HCEC 1CT (cell line): ENCODE measurements at regions not wholly inside any gene's neighbourhood (a gene's known extent, or its start where the extent isn't known, plus 50 kb on each side); places are given as distances from the start of the nearest gene placed in this dataset.

Experiments
- DNase-seq: peaks from one replicate; pipeline ENCODE4 v3.0.0-alpha.2; 2017

GRCh38 chr5:144918371-144918770, 747.7 kb downstream of the KCTD16 start:
- no peak for DNase-seq

DNA sequence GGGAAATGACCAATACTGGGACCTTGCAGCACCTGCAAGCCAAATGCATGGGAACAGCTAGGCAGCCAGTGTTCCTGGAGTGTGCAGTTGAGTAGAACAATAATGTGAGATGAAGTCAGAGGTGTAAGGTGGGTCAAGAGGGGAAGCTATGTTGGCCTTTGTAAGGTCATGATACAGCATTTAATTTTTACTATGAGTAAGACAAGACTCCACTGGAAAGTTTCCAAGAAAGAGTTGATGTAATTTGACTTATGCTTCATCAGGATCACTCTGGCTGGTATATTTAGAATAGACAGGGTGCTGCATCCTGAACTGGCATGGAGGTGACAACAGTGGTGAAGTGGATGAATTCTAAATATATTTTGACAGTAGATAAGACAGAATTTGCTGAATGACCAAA, 744.8 kb downstream of the KCTD16 start:
- no peak for DNase-seq

- no peak for DNase-seq
These were observed 743.0 kb downstream of the KCTD16 start for GRCh38 chr5:144913661-144914060.

DNA sequence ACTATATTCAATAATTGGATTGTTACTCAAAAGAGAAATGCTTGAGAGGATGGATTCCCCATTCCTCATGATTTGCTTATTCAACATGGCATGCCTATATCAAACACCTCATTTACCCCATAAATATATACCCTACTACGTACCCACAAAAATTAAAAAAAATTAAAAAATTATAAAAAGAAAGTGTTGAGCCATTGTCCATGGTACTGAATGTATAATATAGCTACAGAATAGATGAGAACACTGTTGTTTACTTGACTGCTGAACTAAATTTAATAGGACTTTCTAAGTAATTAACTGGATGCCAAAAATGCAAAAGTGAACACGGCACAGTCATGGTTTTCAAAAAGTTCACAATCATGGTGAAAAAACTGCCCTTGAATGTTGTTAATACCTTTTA, 725.8 kb downstream of the KCTD16 start:
- no peak for DNase-seq

DNA sequence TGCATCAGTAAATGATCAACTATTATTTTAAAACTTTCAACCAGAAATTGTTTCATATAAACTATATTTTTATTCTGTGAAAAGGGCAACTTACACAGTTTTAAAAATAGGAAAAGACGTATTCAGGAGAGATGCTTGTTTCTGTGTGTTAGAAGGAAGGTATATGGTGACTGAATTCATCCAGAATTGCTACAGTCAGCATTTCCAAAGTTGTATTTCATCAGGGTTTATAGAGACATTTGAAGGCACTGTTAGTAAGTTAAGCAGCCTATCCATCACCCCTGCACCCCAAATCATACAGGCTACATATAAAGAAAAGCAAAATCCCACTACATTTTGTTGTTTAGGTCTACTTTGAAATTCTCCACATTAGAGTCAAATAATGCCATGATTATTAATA, 716.0 kb downstream of the KCTD16 start:
- no peak for DNase-seq

DNA sequence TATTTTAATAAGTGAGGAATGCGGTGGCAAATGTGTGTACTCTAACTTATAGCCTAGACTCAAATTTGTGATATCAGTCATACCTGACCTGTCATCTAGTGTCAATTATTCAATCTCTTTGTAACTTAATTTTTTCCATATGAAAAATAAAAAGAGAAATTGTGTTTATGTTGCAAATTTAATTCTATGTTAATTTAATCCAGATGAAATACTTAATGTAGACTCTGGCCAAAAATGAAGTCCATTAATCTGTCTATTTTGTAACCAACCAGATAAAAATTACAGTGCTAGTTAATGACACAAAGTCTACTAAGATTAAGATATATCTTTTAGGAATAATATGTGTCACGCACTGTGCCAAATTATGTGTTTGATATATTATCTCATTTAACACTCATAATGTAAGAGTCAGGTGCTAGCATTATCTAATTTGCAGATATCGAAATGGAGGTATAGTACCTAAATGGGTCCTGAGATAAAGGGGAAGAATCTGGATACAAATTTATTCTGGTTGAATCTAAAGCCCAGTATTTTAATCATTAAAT, 712.1 kb downstream of the KCTD16 start:
- no peak for DNase-seq

- no peak for DNase-seq
These were observed 709.8 kb downstream of the KCTD16 start for GRCh38 chr5:144880513-144880912.

GRCh38 chr5:144876990-144877389, 706.3 kb downstream of the KCTD16 start:
- DNase-seq = no peak

DNA sequence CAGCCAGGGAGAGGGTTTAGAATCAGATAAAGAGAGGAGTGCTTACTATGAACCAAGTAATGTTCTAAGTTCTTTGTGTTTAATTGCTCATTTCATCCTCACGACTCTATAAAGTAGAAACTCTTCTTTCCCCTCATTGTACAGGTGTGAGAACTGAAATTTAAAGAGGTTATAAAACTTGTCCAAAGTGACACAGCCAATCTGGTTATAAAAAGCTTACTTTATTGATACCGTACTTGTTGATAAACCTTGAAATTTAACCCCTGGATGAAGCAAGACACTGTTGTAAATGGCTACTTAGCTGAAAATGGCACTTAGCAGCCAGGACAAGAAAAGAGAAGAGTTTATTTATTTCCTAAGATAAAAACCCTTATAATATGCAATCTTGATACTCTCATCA, 702.4 kb downstream of the KCTD16 start:
- no peak for DNase-seq

- no peak for DNase-seq
These were observed 693.4 kb downstream of the KCTD16 start for GRCh38 chr5:144864118-144864517.

DNA sequence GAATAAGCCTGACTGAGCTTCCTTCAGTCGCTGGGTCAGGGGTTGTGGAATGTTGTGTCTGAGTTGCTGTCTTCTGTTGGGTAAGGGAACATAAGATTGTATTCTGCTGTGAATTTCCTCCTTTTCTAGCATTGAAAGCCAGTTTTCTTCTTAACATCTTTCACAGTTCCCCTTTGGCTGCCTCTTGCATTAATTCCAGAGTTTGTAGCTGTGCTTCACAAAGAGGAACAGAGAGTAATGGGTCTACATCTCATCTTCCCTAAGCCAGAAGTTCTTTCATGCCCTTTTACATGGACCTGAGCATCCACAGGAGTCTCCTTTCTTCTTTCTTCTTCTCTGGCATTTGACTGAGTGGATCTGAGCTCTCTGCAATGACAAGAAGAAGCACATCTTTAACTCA, 686.8 kb downstream of the KCTD16 start:
- no peak for DNase-seq

DNA sequence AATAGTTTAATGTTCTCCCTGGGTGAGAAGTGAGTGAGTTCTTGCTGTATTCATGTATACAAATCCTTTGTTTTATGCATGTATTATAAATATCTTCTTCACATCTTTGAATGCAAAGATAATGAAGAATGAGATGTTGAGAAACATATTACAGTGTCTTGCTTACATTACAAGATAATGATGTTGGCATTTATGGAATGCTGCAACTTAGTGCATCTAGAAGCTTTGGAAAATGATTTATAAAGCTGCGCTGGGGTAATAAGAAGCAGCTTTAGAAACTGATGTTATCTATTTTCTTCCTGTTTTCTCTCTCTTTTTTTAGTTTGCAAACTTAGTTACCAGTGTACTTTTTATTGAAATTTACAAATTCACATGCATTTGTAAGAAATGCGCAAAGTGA, 673.4 kb downstream of the KCTD16 start:
- no peak for DNase-seq

- peak; percentile 8 for DNase-seq
These were observed 661.7 kb downstream of the KCTD16 start for GRCh38 chr5:144832416-144832815.

DNA sequence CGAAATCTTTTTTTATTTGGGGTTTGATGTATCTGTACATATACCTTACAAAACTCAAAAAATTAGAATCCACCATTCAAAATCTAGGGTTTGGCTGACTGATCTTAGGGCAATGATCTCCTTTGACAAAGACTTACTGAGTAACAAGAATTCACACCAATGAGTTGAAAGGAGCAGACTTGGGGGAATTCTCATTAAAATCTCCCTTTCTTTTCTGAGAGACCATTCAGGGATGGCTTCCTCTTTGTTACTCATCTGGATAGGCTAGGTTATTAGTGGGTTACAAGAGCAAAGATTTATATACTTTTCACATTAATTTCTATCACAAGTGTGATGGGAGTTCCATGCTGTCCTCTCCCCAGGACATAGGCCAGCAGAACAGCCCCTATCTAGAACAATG, 661.0 kb downstream of the KCTD16 start:
- no peak for DNase-seq

DNA sequence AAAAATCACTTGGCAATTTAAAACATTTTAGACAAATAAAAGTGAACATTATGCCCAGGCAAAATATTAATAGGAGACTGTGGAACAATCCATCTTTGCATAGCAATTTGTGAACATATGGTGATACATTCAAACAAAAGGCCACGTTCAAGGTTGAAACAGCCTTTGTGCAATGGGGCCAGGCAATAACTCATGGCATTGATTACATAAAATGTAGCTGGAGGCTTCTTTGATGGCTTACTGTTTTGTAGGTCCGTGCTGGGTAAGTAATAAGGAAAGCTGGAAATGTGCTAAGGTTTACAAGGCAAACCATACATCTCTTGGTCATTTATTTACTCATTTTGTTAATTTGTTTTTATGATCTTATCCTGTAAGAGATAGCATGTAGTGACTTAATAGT, 651.8 kb downstream of the KCTD16 start:
- no peak for DNase-seq

DNA sequence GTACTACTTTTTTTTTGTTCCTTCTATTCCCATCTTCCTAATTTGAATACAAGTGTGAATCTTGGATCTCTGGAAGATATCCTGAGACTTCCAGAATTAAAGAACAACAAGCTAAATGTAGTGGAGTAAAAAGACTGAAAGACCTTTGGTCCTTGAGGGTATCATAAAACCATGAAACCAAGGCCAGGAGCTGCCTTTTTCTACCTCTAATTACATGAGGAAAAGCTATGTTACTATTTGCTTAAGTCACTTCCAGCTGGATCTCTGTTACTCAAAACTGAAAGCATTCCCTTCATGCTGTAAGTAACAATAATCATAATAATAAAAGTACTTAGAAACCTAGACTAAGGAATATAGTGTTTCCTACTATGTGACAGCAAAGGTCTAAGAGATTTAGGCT, 649.6 kb downstream of the KCTD16 start:
- DNase-seq = no peak

- peak; percentile 59 for DNase-seq
These were observed 644.5 kb downstream of the KCTD16 start for GRCh38 chr5:144815131-144815530.

- DNase-seq = peak; percentile 98
These were observed 642.1 kb downstream of the KCTD16 start for GRCh38 chr5:144812763-144813162.

GRCh38 chr5:144800169-144800568, 629.5 kb downstream of the KCTD16 start:
- no peak for DNase-seq

DNA sequence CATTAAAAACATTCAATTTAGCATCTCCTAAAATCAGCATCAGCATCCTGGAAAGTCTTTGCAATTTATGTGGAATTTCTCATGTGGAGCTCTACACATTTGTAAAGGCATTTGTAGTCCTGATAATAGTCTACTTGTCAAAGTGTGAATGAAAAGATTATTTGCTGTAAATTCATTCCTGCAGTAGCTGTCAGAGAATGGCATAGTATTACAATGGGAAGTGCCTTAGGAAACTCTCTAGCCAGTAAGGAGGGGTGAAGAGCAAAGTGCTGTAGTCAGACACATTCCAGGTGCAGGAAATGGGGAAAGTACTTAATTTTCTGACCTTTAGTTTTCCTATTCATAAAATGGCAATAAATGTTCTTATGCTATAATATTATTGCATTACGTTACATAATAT, 627.9 kb downstream of the KCTD16 start:
- DNase-seq = no peak

GRCh38 chr5:144794922-144795321, 624.2 kb downstream of the KCTD16 start:
- DNase-seq = no peak

DNA sequence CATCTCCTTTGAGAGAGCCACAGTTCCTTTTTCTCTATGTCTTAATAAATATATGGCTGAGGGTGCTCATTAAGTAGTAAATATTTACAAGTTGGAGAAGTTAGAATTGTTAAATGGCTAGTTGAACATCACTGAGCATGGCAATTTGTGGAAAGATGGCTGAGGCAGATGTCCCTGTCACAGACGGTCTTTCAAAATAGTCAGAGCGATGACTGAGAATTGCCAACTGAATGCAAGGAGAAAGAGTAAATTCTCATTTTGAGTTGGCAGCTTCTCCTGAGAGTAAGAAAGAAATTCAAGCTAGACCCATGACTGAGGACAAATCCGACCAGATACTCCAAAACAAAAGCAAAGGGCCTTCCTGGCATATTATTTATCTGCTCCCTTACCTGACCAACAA, 617.9 kb downstream of the KCTD16 start:
- DNase-seq = no peak

DNA sequence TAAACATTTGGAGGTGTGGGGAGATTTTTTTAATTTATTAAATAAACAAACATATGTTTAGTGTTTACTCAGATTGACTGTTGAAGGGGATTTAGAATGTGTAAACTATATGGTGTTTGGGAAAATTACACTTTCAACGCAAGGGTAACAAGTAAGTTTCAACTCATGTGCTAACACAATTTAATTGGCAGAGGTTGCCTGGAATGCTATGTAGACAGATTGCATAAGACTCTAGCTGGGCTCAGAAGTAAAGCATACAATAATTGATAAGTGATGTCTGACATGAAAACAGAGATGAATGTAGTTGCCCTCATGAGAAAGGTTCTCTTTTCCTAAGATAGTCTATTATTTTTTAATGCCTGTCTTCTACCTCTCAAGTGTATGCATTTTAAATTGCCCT, 617.4 kb downstream of the KCTD16 start:
- DNase-seq = no peak

DNA sequence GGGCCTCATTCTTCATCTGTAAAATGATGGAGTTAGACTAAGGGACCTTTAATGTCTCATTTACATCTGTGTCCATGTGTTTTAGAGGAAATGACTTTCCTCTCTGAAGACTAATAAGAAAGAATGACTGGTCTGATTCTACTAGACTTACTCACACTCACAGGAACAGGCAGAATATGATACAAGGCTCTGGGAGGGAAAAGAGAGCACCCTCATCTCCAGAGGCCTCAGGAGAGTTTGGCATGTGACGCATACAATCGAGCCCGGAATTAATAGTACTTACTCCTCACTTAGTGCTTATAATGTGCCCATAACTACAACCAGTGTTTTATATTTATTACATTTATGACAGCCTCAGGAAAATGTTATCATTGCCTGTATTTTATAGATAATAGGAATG, 608.7 kb downstream of the KCTD16 start:
- peak; percentile 28 for DNase-seq

DNA sequence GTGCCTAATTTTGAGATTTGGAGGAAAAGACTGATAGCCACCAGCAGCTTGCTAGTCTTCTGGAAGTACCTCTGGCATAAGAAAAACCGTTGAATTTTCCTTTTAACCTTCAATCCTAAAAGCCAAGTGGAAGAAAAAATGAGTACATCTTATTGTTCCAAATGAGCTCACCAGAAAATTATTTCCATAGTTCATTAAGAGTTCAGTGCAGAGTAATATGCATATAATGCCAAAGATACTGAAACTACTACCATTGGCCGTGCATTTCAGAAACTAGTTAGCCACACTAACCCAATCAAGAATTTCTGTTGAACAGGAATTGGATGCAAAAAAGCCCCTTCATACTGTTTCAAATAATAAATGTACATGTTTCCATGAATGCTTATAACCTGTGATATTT, 607.9 kb downstream of the KCTD16 start:
- no peak for DNase-seq

GRCh38 chr5:144774197-144774596, 603.5 kb downstream of the KCTD16 start:
- DNase-seq = no peak
